HepG2 (cell line): ENCODE measurements at regions not wholly inside any gene's neighbourhood (a gene's known extent, or its start where the extent isn't known, plus 50 kb on each side); places are given as distances from the start of the nearest gene placed in this dataset.

Experiments used
- ATAC-seq: fragments of 200-7000 bp; cut with Tn5 transposase; 3 replicates; pipeline ENCODE4 v1.9.1; 2020; ENCODE audit warnings: mild to moderate bottlenecking, moderate library complexity
- BruUV-seq: library from RNA; stranded (reverse); fragments of 400-500 nt; replicated peaks from 2 replicates; lab custom pipeline; 2021; lab: Mats Ljungman, UMichigan
- CTCF ChIA-PET: fragments of 300-600 bp; formaldehyde crosslinking; extraction: SDS; loops from one replicate; lab custom pipeline; 2021; ENCODE audit warnings: low total read pairs, inconsistent platforms, low intra/inter-chr PET ratio; lab: Yijun Ruan, JAX
- POLR2A ChIA-PET: fragments of 350-600 bp; sonication (Branson Sonifier 250); formaldehyde crosslinking; loops from one replicate; lab custom pipeline; 2020; ENCODE audit warnings: antibody characterized with exemption, inconsistent platforms; lab: Yijun Ruan, JAX
- DNase-seq: peaks from one replicate; pipeline ENCODE4 v3.0.0-alpha.2; 2015; ENCODE audit warnings: low spot score
- FAIRE-seq: peaks from 3 replicates; lab custom pipeline; 2011; peaks lifted over from hg19 to GRCh38; lab: Jason Lieb, UNC
- H2AFZ ChIP-seq: one replicate; pipeline ENCODE4 v1.6.1; 2011; ENCODE audit warnings: low read length, inconsistent platforms
- H3K27ac ChIP-seq: fragments of 300-600 bp; 3 replicates; pipeline ENCODE4 v1.8.0; 2011; ENCODE audit warnings: mixed run types, mild to moderate bottlenecking, mixed read lengths, low read length, inconsistent platforms; ENCODE audit not compliant: insufficient read depth; ENCODE audit errors: extremely low read length
- H3K27me3 ChIP-seq, 2 experiments: fragments of 200-600 bp in 1 of 2; 2 replicates in 1 of 2; 3 replicates in 1 of 2; pipeline versions ENCODE4 v1.6.0 to v1.8.0; 2011; ENCODE audit warnings: low read length in 2 of 2, mild to moderate bottlenecking in 2 of 2, moderate library complexity in 2 of 2, inconsistent platforms in 1 of 2; ENCODE audit not compliant: insufficient read depth in 2 of 2, control insufficient read depth in 1 of 2
- H3K36me3 ChIP-seq, 2 experiments: fragments of 200-600 bp in 1 of 2; replicated peaks in 1 of 2; 2 replicates in 1 of 2; 3 replicates in 1 of 2; pipeline versions ENCODE4 v1.5.1 to v1.8.0; 2011; ENCODE audit warnings: low read length in 2 of 2, inconsistent platforms in 1 of 2; ENCODE audit not compliant: insufficient read depth in 2 of 2, control insufficient read depth in 1 of 2
- H3K4me1 ChIP-seq: 2 replicates; pipeline ENCODE4 v1.5.1; 2012; ENCODE audit warnings: low read length, inconsistent platforms; ENCODE audit not compliant: insufficient read depth
- H3K4me2 ChIP-seq: 2 replicates; pipeline ENCODE4 v1.6.0; 2011; ENCODE audit warnings: low read depth, low read length, inconsistent platforms
- H3K4me3 ChIP-seq, 3 experiments: fragments of 200-600 bp in 1 of 3; sonication (generic), shearing (Covaris generic) in 1 of 3; replicated peaks in 1 of 3; 2 replicates each; pipeline ENCODE4 v1.5.1; 2011 to 2016; ENCODE audit warnings: low read length in 3 of 3, inconsistent platforms in 2 of 3, low read depth in 2 of 3, mild to moderate bottlenecking in 2 of 3, control low read depth in 1 of 3, mixed read lengths in 1 of 3; ENCODE audit not compliant: insufficient read depth in 1 of 3
- H3K79me2 ChIP-seq: one replicate; pipeline ENCODE4 v1.6.1; 2011; ENCODE audit warnings: low read length, inconsistent platforms; ENCODE audit not compliant: insufficient read depth
- H3K9ac ChIP-seq: 2 replicates; pipeline ENCODE4 v1.6.0; 2011; ENCODE audit warnings: mild to moderate bottlenecking, low read depth, low read length, inconsistent platforms; ENCODE audit not compliant: insufficient read depth
- H3K9me3 ChIP-seq: 2 replicates; pipeline ENCODE4 v1.5.1; 2012; ENCODE audit warnings: mild to moderate bottlenecking, low read length
- H4K20me1 ChIP-seq: 2 replicates; pipeline ENCODE4 v1.6.0; 2011; ENCODE audit warnings: inconsistent platforms, mild to moderate bottlenecking, low read length, moderate library complexity; ENCODE audit not compliant: insufficient read depth
- E2F5 ChIP-seq: sonication (generic); formaldehyde crosslinking; conservative IDR thresholded peaks from 2 replicates; pipeline ENCODE4 v1.4.0; 2020; ENCODE audit warnings: missing genetic modification reagents
- FOXP4 ChIP-seq: sonication (generic); formaldehyde crosslinking; IDR thresholded peaks from 2 replicates; pipeline ENCODE4 v1.4.0; 2020; ENCODE audit warnings: missing genetic modification reagents
- RBM39 ChIP-seq: fragments of 200-400 bp; formaldehyde crosslinking; IDR thresholded peaks from one replicate; pipeline ENCODE4 v1.6.1; 2018; ENCODE audit warnings: antibody characterized with exemption, mild to moderate bottlenecking, low read depth, low read length; ENCODE audit not compliant: poor library complexity, severe bottlenecking
- REPIN1 ChIP-seq: sonication (generic); formaldehyde crosslinking; IDR thresholded peaks from 2 replicates; pipeline ENCODE4 v1.8.0; 2022; ENCODE audit warnings: missing genetic modification reagents, low read depth, mild to moderate bottlenecking, borderline replicate concordance
- USF2 ChIP-seq, 2 experiments: sonication (generic) in 1 of 2; formaldehyde crosslinking in 1 of 2; IDR thresholded peaks; 2 replicates each; pipeline versions ENCODE4 v1.5.1 to v1.6.1; 2011 to 2020; ENCODE audit warnings: borderline replicate concordance in 1 of 2, low read depth in 1 of 2, low read length in 1 of 2, mild to moderate bottlenecking in 1 of 2, missing genetic modification reagents in 1 of 2, moderate library complexity in 1 of 2
- ZFP36 ChIP-seq: fragments of 150-350 bp; IDR thresholded peaks from 2 replicates; pipeline ENCODE4 v1.6.1; 2018; ENCODE audit warnings: borderline replicate concordance, low read length, low read depth; ENCODE audit not compliant: partially characterized antibody
- ZHX2 ChIP-seq, 2 experiments: sonication (generic) in 1 of 2; formaldehyde crosslinking in 1 of 2; IDR thresholded peaks; 2 replicates each; pipeline versions ENCODE4 v1.6.1 to v1.9.0; 2014 to 2022; ENCODE audit warnings: antibody characterized with exemption in 1 of 2, borderline replicate concordance in 1 of 2, inconsistent platforms in 1 of 2, low read depth in 1 of 2, missing genetic modification reagents in 1 of 2
- ZIK1 ChIP-seq: sonication (generic); formaldehyde crosslinking; IDR thresholded peaks from 2 replicates; pipeline ENCODE4 v1.5.0; 2020; ENCODE audit warnings: mild to moderate bottlenecking, low read depth, missing genetic modification reagents, borderline replicate concordance
- ZMAT3 ChIP-seq: sonication (generic); formaldehyde crosslinking; conservative IDR thresholded peaks from 2 replicates; pipeline ENCODE4 v1.7.0; 2021; ENCODE audit warnings: missing genetic modification reagents
- ZNF34 ChIP-seq: sonication (generic); formaldehyde crosslinking; IDR thresholded peaks from 2 replicates; pipeline ENCODE4 v1.4.0; 2020; ENCODE audit warnings: mild to moderate bottlenecking, missing genetic modification reagents, borderline replicate concordance
- ZNF446 ChIP-seq: sonication (generic); formaldehyde crosslinking; IDR thresholded peaks from 2 replicates; pipeline ENCODE4 v1.5.0; 2020; ENCODE audit warnings: mild to moderate bottlenecking, missing genetic modification reagents
- WGBS: methylation state at CpG from one replicate; pipeline ENCODE4 v1.1.6; 2017; ENCODE audit warnings: low lambda C conversion rate; 5-methylcytosine and 5-hydroxymethylcytosine counted together
- in situ Hi-C: cut with HindIII; loops from 2 replicates; pipeline ENCODE4 v1.10.0; 2017; ENCODE audit warnings: low pct_unique_long_range_greater_than_20kb; ENCODE audit not compliant: extremely low pct_ligation_motif_present
- intact Hi-C: fragments of 100-400 bp; cut with micrococcal nuclease; formaldehyde crosslinking; loops from one replicate; pipeline ENCODE4 v1.10.0; 2022; ENCODE audit not compliant: unreplicated experiment

GRCh38 chr9:16322849-16323248 is 547.6 kb downstream of the BNC2 start:
- no peak for ATAC-seq
- POLR2A ChIA-PET = no interaction called here
- H3K4me3 ChIP-seq = no peak overlapping the region
- no peaks in the 10 kb centered on the region for H3K79me2 ChIP-seq
- H3K27ac ChIP-seq = no peak overlapping the region
- no peaks in the 10 kb centered on the region for H3K9me3 ChIP-seq
- no peak overlapping the region for H3K9ac ChIP-seq
- no peaks in the 10 kb centered on the region for H3K4me1 ChIP-seq
- no peak overlapping the region for H2AFZ ChIP-seq
- H3K27me3 ChIP-seq = no peaks in the 10 kb centered on the region
- no peaks in the 10 kb centered on the region for H3K36me3 ChIP-seq
- H4K20me1 ChIP-seq = no peaks in the 10 kb centered on the region
- no peak for FAIRE-seq
- CTCF ChIA-PET = no interaction called here
- no peak overlapping the region for H3K4me2 ChIP-seq
- no peak for DNase-seq
- no TSS peak for BruUV-seq
- intact Hi-C loops (no loop called here), in situ Hi-C loops (no loop called here)
- WGBS = 21% methylated on average over 6 of the region's 6 CpGs
- TF ChIP-seq FOXP4 (no peak), ZNF34 (no peak), E2F5 (CRISPR knock-in tag) (no peak), ZFP36 (no peak), ZNF446 (CRISPR knock-in tag) (no peak), ZMAT3 (CRISPR knock-in tag) (no peak), REPIN1 (CRISPR knock-in tag) (no peak), ZHX2 (IDR thresholded peaks at IDR 0.05; ENCODE audit: low read depth) (no peak), ZHX2 (CRISPR knock-in tag; IDR thresholded peaks at IDR 0.05; ENCODE audit: borderline replicate concordance) (no peak), USF2 (IDR thresholded peaks at IDR 0.05; ENCODE audit: low read depth, low read length) (no peak), USF2 (CRISPR knock-in tag; IDR thresholded peaks at IDR 0.05; ENCODE audit: borderline replicate concordance) (no peak), ZIK1 (CRISPR knock-in tag) (no peak), RBM39 (no peak)
